Endothelial cell of umbilical vein (primary cell): ENCODE measurements at regions not wholly inside any gene's neighbourhood (a gene's known extent, or its start where the extent isn't known, plus 50 kb on each side); places are given as distances from the start of the nearest gene placed in this dataset.

Experiments
- BruUV-seq: library from RNA; stranded (reverse); fragments of 400-500 nt; replicated peaks from 2 replicates; lab custom pipeline; 2021; lab: Mats Ljungman, UMichigan
- CTCF ChIA-PET: fragments of 300-600, 350-600 bp; sonication (Branson Sonifier 250); formaldehyde crosslinking; loops from one replicate; lab custom pipeline; 2021; ENCODE audit warnings: antibody characterized with exemption, inconsistent platforms; lab: Charles Lee
- POLR2A ChIA-PET: fragments of 300-600, 350-600 bp; sonication (Branson Sonifier 250); formaldehyde crosslinking; loops from one replicate; lab custom pipeline; 2021; ENCODE audit warnings: antibody characterized with exemption, inconsistent platforms; lab: Charles Lee
- DNase-seq: peaks from one replicate; pipeline ENCODE4 v3.0.0-alpha.2; 2011; ENCODE audit warnings: low read depth, low spot score
- FAIRE-seq: peaks from 2 replicates; lab custom pipeline; 2011; peaks lifted over from hg19 to GRCh38; lab: Jason Lieb, UNC
- H2AFZ ChIP-seq: 2 replicates; pipeline ENCODE4 v1.6.0; 2012; ENCODE audit warnings: low read depth, low read length, control low read depth, inconsistent platforms
- H3K27ac ChIP-seq: 2 replicates; pipeline ENCODE4 v1.5.1; 2011; ENCODE audit warnings: low read depth, mild to moderate bottlenecking, control low read depth, low read length, moderate library complexity; ENCODE audit not compliant: insufficient read depth
- H3K27me3 ChIP-seq, 2 experiments: 2 replicates each; pipeline versions ENCODE4 v1.6.0 to v1.6.1; 2011; ENCODE audit warnings: low read length in 2 of 2, mixed read lengths in 1 of 2; ENCODE audit not compliant: control insufficient read depth in 2 of 2, insufficient read depth in 2 of 2
- H3K36me3 ChIP-seq, 2 experiments: 2 replicates in 1 of 2; 3 replicates in 1 of 2; pipeline ENCODE4 v1.5.1; 2011; ENCODE audit warnings: low read length in 2 of 2, mild to moderate bottlenecking in 1 of 2, moderate library complexity in 1 of 2; ENCODE audit not compliant: control insufficient read depth in 2 of 2, insufficient read depth in 2 of 2; ENCODE audit errors: extremely low read depth in 1 of 2
- H3K4me1 ChIP-seq: 3 replicates; pipeline ENCODE4 v1.5.1; 2011; ENCODE audit warnings: mild to moderate bottlenecking, low read length; ENCODE audit not compliant: control insufficient read depth, insufficient read depth; ENCODE audit errors: extremely low read depth
- H3K4me2 ChIP-seq: 2 replicates; pipeline ENCODE4 v1.6.1; 2011; ENCODE audit warnings: low read length, control low read depth, mixed read lengths; ENCODE audit not compliant: insufficient read depth
- H3K4me3 ChIP-seq, 3 experiments: fragments of 200-600 bp in 1 of 3; sonication (generic), shearing (Covaris generic) in 1 of 3; replicated peaks in 1 of 3; 2 replicates each; pipeline ENCODE4 v1.5.1; 2011 to 2016; ENCODE audit warnings: control low read depth in 3 of 3, low read length in 3 of 3, mild to moderate bottlenecking in 2 of 3, inconsistent platforms in 1 of 3, low read depth in 1 of 3, moderate library complexity in 1 of 3; ENCODE audit not compliant: insufficient read depth in 1 of 3
- H3K79me2 ChIP-seq: 2 replicates; pipeline ENCODE4 v1.6.0; 2012; ENCODE audit warnings: low read length, inconsistent platforms; ENCODE audit not compliant: control insufficient read depth, insufficient read depth
- H3K9ac ChIP-seq: replicated peaks from 2 replicates; pipeline ENCODE3; 2011; ENCODE audit warnings: low read length, control low read depth; ENCODE audit not compliant: insufficient read depth; ENCODE audit errors: extremely low read depth
- H3K9me1 ChIP-seq: replicated peaks from 3 replicates; pipeline ENCODE4 v1.6.0; 2011; ENCODE audit warnings: mild to moderate bottlenecking, low read length; ENCODE audit not compliant: control insufficient read depth, insufficient read depth; ENCODE audit errors: extremely low read depth
- H3K9me3 ChIP-seq: replicated peaks from 2 replicates; pipeline ENCODE4 v1.5.1; 2012; ENCODE audit warnings: low read length, inconsistent platforms; ENCODE audit not compliant: control insufficient read depth, insufficient read depth
- H4K20me1 ChIP-seq: replicated peaks from 2 replicates; pipeline ENCODE3; 2011; ENCODE audit warnings: mild to moderate bottlenecking, low read length; ENCODE audit not compliant: control insufficient read depth, insufficient read depth; ENCODE audit errors: extremely low read depth
- CTCF ChIP-seq, 2 donors: IDR thresholded peaks; 1 replicate in 1 of 2; 2 replicates in 1 of 2; pipeline ENCODE4 v1.5.1; 2011; ENCODE audit warnings: low read length in 2 of 2, mild to moderate bottlenecking in 2 of 2, moderate library complexity in 2 of 2, control low read depth in 1 of 2, inconsistent platforms in 1 of 2, low read depth in 1 of 2; ENCODE audit not compliant: insufficient read depth in 1 of 2; ENCODE audit errors: extremely low read depth in 1 of 2
- EZH2 ChIP-seq: IDR thresholded peaks from 2 replicates; pipeline ENCODE4 v1.6.1; 2012; ENCODE audit warnings: borderline replicate concordance, low read depth, mild to moderate bottlenecking, moderate library complexity, low read length, inconsistent platforms; ENCODE audit not compliant: severe bottlenecking
- FOS ChIP-seq: IDR thresholded peaks from 2 replicates; pipeline ENCODE4 v1.6.1; 2011; ENCODE audit warnings: mild to moderate bottlenecking, low read length, moderate library complexity, borderline replicate concordance; ENCODE audit not compliant: insufficient read depth
- GATA2 ChIP-seq: IDR thresholded peaks from 2 replicates; pipeline ENCODE4 v1.7.0; 2011; ENCODE audit warnings: low read depth, mild to moderate bottlenecking, moderate library complexity, mixed read lengths, low read length; ENCODE audit not compliant: insufficient read length, insufficient read depth
- JUN ChIP-seq: IDR thresholded peaks from 2 replicates; pipeline ENCODE4 v1.6.1; 2011; ENCODE audit warnings: borderline replicate concordance, low read depth; ENCODE audit not compliant: insufficient read length, insufficient read depth
- MAX ChIP-seq: IDR thresholded peaks from 2 replicates; pipeline ENCODE4 v1.6.1; 2011; ENCODE audit not compliant: insufficient read depth, insufficient read length
- MYC ChIP-seq: IDR thresholded peaks from one replicate; pipeline ENCODE4 v1.6.1; 2011; ENCODE audit warnings: mild to moderate bottlenecking, low read depth, low read length
- POLR2A ChIP-seq: IDR thresholded peaks from 2 replicates; pipeline ENCODE4 v1.6.1; 2012; ENCODE audit warnings: low read depth, mild to moderate bottlenecking, control low read depth, low read length
- POLR2AphosphoS5 ChIP-seq: IDR thresholded peaks from 2 replicates; pipeline ENCODE4 v1.6.1; 2012; ENCODE audit warnings: low read depth, mild to moderate bottlenecking, control low read depth, low read length, moderate library complexity; ENCODE audit not compliant: insufficient read depth
- dilution Hi-C: fragments of 300-500 bp; cut with MboI; formaldehyde crosslinking; loops from one replicate; pipeline ENCODE4 v1.15.0; 2019; ENCODE audit warnings: low sequenced_read_pairs; ENCODE audit not compliant: extremely low pct_ligation_motif_present
- intact Hi-C: fragments of 100-400 bp; cut with micrococcal nuclease; formaldehyde crosslinking; loops from one replicate; pipeline ENCODE4 v1.10.0; 2022

DNA sequence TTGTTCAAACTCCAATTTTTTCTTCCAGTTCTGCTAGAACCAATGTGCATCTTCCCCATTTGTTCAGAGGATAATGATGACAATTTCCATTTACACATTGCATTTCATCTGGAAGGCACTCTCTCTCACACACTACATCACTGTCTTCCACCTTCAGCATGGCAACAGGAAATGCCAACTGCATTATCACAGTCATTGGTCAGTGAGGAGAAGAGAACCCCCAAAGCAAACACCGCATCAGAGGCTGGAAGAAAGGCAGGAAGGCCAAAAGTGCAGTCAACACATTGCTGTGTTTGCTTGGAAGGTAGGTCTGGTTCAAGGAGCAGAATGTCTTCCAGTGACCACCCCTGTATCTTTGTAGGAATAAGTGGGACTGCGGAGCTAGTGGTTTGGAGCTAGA is 192.2 kb upstream of the RHOBTB1 start:
- FAIRE-seq = peak; percentile 88

More for the DNA sequence above, 192.2 kb upstream of the RHOBTB1 start:
- Histone ChIP-seq H3K9ac (no peak overlapping the region), H3K9me3 (no peaks in the 10 kb centered on the region), H2AFZ (peak overlapping the region; percentile 37), H3K9me1 (no peaks in the 10 kb centered on the region), H3K36me3 (no peaks in the 10 kb centered on the region), H3K27me3 (no peaks in the 10 kb centered on the region), H4K20me1 (no peaks in the 10 kb centered on the region), H3K4me3 (no peak overlapping the region), H3K4me2 (peak overlapping the region; percentile 33), H3K4me1 (peaks cover 27% of the 10 kb centered on the region), H3K79me2 (no peaks in the 10 kb centered on the region), H3K27ac (no peak overlapping the region)
- no TSS peak for BruUV-seq
- dilution Hi-C loops (no loop called here), intact Hi-C loops (no loop called here)
- no peak for TF ChIP-seq EZH2
- TF ChIP-seq MAX = no peak
- TF ChIP-seq MYC = no peak
- peak; percentile 39 for TF ChIP-seq GATA2
- TF ChIP-seq JUN = peak; percentile 42
- TF ChIP-seq POLR2AphosphoS5 = no peak
- no peak for TF ChIP-seq CTCF (IDR thresholded peaks at IDR 0.05; ENCODE audit: extremely low read depth in 1 of 2, insufficient read depth in 1 of 2, low read depth in 1 of 2, low read length in 2 of 2)
- TF ChIP-seq FOS = peak; percentile 28
- no peak for TF ChIP-seq POLR2A
- peak; percentile 88 for DNase-seq
- POLR2A ChIA-PET = no interaction called here
- CTCF ChIA-PET = interaction anchor here (0.7 kb wide), 1 partner anchor 172 kb away, joined by 3 read pairs; no protein-coding TSS in a partner anchor
